ENCODE measurements at regions not wholly inside any gene's neighbourhood (a gene's known extent, or its start where the extent isn't known, plus 50 kb on each side); places are given as distances from the start of the nearest gene placed in this dataset.

GRCh38 chr1:55506740-55507577, 291.8 kb upstream of the USP24 start:
- POLR2A ChIA-PET, result interaction anchor here (0.8 kb wide), 1 partner anchor 30 kb away, joined by 5 read pairs; no protein-coding TSS in a partner anchor
- no peak for DNase-seq (ENCODE audit: low read depth, low spot score)
- CTCF ChIA-PET, result interaction anchor here (1.7 to 2.7 kb wide), 3 partner anchors 20 to 1078 kb away, joined by 5 to 14 read pairs (median 12); no protein-coding TSS in a partner anchor
- H3K4me3 ChIP-seq (ENCODE audit: low read depth, low read length), result no peak overlapping the region
- TF ChIP-seq CTCF (IDR thresholded peaks at IDR 0.05; ENCODE audit: insufficient read depth, low read length, missing control alignments), result no peak

- CTCF ChIA-PET, result interaction anchor here (0.9 to 2.7 kb wide), 4 partner anchors 18 to 1079 kb away, joined by 4 to 14 read pairs (median 8); no protein-coding TSS in a partner anchor
- TF ChIP-seq CTCF (IDR thresholded peaks at IDR 0.05; ENCODE audit: insufficient read depth, low read length, missing control alignments), result no peak
- no peak for DNase-seq (ENCODE audit: low read depth, low spot score)
- POLR2A ChIA-PET, result no interaction called here
- no peak overlapping the region for H3K4me3 ChIP-seq (ENCODE audit: low read depth, low read length)
Measured at GRCh38 chr1:55505326-55505725, 290.2 kb upstream of the USP24 start.

GRCh38 chr1:55504306-55504731, 289.2 kb upstream of the USP24 start:
- TF ChIP-seq CTCF (IDR thresholded peaks at IDR 0.05; ENCODE audit: insufficient read depth, low read length, missing control alignments), result no peak
- no peak for DNase-seq (ENCODE audit: low read depth, low spot score)
- H3K4me3 ChIP-seq (ENCODE audit: low read depth, low read length), result no peak overlapping the region
- ChIA-PET CTCF (interaction anchor here (3.0 kb wide), 1 partner anchor 129 kb away, joined by 14 read pairs; no protein-coding TSS in a partner anchor), POLR2A (interaction anchor here (0.7 kb wide), 1 partner anchor 258 kb away, joined by 3 read pairs; no protein-coding TSS in a partner anchor)

- DNase-seq (ENCODE audit: low read depth, low spot score), result no peak
- TF ChIP-seq CTCF (IDR thresholded peaks at IDR 0.05; ENCODE audit: insufficient read depth, low read length, missing control alignments), result no peak
- POLR2A ChIA-PET, result interaction anchor here (0.7 kb wide), 1 partner anchor 258 kb away, joined by 3 read pairs; no protein-coding TSS in a partner anchor
- H3K4me3 ChIP-seq (ENCODE audit: low read depth, low read length), result no peak overlapping the region
- CTCF ChIA-PET, result interaction anchor here (3.0 kb wide), 1 partner anchor 128 kb away, joined by 14 read pairs; no protein-coding TSS in a partner anchor
Measured at GRCh38 chr1:55503663-55504305, 288.6 kb upstream of the USP24 start.

GRCh38 chr1:55500601-55501000, 285.4 kb upstream of the USP24 start:
- no peak for TF ChIP-seq CTCF (IDR thresholded peaks at IDR 0.05; ENCODE audit: insufficient read depth, low read length, missing control alignments)
- POLR2A ChIA-PET, result no interaction called here
- DNase-seq (ENCODE audit: low read depth, low spot score), result no peak

GRCh38 chr1:55490547-55490946, 275.4 kb upstream of the USP24 start:
- ChIA-PET POLR2A (no interaction called here), CTCF (interaction anchor here (0.7 to 1.4 kb wide), 3 partner anchors 12 to 1095 kb away, joined by 4 to 9 read pairs (median 4); no protein-coding TSS in a partner anchor)
- no peak for TF ChIP-seq CTCF (IDR thresholded peaks at IDR 0.05; ENCODE audit: insufficient read depth, low read length, missing control alignments)
- no peak overlapping the region for H3K4me3 ChIP-seq (ENCODE audit: low read depth, low read length)
- no peak for DNase-seq (ENCODE audit: low read depth, low spot score)

More at GRCh38 chr1:55500601-55501000, 285.4 kb upstream of the USP24 start:
- CTCF ChIA-PET, result no interaction called here
- H3K4me3 ChIP-seq (ENCODE audit: low read depth, low read length), result no peak overlapping the region

Measured in AG04449 (cell line).